DMS53 (cell line): ENCODE measurements at regions not wholly inside any gene's neighbourhood (a gene's known extent, or its start where the extent isn't known, plus 50 kb on each side); places are given as distances from the start of the nearest gene placed in this dataset.
A peak's percentile ranks its signal among the peaks of the same experiment; 100 is the strongest.

Experiments used
- DNase-seq: peaks from one replicate; lab custom pipeline; 2025; lab: John Stamatoyannopoulos, UW

DNA sequence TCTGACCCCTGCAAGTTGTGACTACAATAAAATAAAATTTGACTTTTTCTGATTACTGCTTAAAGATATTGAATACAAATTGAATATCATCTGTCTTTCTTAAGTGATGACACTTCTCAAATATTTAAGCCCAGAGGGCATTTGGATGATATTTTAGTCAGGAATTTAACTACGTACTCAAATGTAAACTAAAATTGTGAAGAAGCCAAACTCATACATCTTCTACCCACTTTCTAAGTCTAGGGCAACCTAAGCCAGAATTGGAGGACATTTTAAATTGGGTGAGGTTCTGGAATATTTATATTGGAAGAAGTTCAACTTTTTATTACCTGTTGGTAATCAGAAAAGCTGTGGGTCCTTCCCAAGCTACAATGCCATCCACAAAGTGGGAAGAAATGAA, 149.1 kb upstream of the WDR11 start:
- DNase-seq, result no peak

DNA sequence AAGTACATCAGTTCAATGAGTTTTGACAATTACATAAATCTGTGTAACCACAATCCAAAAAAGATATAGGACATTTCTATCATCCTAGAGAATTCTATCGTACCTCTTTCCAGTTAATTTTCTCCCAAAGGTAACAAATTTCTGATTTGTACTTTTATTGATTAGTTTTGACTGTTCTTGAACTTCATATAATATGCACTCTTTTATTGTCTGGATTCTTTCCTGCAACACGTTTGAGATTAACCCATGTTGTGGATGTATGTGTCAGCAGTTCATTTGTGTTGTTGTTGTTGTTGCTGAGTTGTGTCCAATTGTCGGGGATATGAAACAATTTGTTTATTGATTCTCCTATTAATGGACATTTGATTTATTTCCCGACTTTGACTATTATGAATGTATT, 145.9 kb upstream of the WDR11 start:
- no peak for DNase-seq

DNA sequence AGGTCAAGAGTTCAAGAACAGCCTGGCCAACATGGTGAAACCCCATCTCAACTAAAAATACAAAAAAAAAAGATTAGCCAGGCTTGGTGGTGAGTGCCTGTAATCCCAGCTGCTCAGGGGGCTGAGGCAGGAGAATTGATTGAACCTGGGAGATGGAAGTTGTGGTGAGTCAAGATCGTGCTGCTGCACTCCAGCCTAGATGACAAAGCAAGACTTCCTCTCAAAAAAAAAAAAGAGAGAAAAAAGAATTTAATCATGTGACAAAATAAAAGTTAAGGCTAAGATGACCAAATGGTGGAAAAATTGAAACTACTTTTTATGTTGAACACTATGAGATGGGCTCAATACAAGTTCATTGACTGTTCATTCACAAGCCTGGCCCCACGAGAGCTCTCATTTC, 141.1 kb upstream of the WDR11 start:
- DNase-seq, result no peak

DNA sequence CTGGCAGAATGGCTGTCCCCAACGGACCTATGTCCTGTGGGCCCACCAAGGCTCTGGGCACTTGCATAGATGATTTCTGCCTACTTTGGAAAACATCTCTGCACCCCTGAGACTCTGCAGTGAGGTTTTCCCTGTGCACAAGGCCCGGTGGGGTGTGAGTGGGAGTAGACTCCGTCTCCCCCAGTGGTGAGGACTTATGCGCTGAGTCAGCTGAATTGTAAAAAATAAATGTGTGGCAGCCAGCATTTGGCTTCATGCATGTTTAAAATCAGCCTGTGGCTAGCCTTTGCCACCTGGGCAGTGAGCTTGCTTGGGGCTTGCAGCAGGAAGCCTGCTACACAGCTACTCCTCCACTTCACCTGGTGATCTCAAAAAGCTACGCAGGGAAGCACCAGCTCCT, 139.3 kb upstream of the WDR11 start:
- DNase-seq, result no peak

DNA sequence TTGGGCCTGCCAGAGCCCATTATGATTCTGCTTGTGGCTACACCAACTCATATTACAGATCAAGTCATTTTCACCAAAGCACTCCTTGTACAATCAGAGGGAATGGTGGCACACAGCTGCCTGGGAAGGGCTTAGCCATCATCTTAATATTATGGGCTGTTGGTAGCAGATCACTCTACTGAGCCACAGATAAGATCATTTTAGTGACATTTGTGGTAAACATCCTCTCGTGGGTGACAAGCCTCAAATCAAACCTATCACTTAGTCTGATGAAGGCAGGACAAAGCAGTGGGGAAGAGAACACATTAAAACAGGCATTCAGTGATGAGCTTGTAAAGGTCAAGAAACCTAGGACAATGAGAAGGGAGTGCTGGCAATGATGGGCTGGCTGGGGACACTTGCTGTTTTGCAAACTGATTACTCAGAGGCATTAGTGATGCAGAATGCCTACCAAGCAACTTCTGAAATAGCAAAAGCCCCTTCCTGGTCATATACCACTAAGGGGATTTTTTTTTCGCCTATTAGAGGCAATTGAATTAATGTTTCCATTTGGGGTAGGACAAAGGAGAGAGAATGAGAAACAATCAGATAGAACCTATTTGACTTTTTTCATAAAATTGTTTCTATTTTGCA, 137.5 kb upstream of the WDR11 start:
- DNase-seq, result no peak

DNA sequence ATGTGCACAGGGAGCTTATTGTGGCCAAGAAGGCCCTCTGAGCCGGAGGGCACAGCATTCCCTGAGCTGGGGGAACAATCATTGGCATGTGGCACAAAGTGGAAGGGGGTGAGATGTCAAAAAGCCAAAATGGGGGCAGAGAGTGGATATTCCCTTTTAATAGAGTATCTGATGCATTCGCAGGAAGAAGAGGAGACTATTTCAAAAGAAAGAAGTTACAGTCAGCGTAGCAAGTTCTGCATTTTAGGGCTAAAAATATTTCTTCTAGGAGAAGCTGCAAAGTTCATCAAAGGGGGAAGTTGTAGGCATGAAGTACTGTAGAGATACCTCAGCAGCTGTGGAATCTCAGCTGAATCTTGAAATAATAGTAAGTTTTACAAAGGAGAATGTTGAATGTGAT, 136.0 kb upstream of the WDR11 start:
- DNase-seq, result no peak

DNA sequence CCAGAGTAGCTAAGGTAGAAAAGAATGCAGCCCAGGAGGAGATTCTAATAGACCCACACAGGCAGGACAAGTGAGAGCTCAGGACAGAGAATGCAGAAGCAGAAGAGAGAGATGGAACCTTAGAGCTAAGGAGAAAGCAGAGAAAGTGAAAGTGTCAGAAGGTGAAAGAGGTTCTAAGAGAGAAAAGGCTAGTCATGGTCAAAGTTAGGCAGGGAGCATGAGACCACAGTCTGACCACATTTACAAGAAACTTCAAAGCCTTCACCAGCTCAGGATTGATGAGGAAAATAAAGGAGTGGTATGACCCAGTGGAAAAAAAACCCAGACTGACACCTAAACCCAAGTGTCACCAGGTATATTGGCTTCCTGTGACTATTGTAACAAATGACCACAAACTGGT, 131.8 kb upstream of the WDR11 start:
- no peak for DNase-seq

DNA sequence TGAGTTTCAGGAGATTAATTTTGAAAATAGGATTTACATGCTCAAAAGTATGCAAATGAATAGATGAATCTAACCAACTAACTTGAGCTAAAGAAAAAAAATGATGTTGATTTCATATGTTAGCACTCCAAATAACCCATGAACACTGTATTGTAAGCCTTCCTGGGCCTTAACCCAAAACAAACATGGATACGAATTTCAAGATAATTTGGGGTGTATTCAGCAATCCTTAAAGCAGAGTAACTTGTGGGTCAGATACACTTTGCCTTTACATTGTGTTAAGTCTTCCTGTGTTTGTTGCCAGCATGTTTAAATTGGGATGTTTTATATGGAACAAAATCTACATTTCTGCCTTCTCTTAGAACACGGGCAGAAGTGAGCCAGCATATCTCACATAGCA, 124.2 kb upstream of the WDR11 start:
- no peak for DNase-seq

DNA sequence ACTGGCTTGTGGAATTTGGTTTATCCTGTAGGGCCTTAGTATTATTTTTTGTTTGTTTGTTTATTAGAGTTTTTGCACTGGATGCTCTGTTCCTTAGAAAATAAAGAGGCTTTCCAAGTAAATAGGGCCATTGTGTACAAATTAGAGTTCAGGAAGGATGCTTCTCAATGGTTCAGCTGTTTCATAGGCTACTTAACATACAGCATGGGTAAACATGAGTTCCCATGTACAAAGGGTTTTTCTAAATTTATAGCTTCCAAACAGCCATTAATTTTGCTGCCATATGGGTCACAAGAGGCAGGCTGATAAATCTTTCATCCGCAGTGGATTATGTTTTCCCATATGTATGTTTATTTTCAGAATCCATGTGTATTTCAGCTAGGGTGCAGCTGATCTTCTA, 121.6 kb upstream of the WDR11 start:
- DNase-seq, result no peak

DNA sequence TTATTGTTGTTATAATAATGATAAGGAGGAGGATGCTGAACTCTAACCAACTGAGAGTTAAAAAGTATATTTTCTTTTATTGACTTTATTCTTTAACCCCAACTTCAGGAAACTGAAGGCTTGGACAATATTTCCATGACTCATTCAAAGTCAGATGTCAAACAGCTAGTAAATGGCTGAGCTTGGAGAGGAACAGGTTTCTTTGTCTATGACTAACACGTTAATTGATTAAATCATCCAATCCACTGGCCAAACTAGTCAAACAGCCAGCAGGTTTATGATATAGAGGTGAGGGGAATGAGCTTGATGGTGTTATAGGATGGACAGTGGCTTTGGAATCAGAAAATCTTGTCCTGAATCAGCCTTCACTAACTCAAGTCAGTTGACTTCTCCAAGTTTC, 119.1 kb upstream of the WDR11 start:
- DNase-seq, result peak; percentile 18

DNA sequence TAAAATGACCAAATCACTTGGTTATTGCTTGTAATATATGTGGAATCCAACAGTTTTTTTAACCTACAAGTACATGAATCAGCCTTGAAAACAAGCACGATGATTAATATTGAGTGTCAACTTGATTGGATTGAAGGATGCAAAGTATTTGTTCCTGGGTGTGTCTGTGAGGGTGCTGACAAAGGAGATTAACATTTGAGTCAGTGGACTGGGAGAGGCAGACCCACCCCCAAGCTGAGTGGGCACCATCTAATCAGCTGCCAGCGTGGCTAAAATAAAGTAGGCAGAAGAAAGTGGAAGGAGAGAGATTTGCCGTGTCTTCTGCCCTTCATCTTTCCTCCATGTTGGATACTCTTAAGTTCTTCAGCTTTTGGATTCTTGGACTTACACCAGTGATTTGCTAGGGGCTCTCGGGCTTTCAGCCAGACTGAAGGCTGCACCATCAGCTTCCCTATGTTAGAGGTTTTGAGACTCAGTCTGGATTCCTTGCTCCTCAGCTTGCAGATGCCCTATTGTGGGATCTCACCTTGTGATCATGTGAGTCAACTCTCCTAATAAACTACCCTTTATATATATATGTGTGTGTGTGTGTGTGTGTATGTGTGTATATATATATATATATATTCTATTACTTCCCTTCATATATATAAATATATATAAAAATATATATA, 118.4 kb upstream of the WDR11 start:
- DNase-seq, result peak; percentile 8

DNA sequence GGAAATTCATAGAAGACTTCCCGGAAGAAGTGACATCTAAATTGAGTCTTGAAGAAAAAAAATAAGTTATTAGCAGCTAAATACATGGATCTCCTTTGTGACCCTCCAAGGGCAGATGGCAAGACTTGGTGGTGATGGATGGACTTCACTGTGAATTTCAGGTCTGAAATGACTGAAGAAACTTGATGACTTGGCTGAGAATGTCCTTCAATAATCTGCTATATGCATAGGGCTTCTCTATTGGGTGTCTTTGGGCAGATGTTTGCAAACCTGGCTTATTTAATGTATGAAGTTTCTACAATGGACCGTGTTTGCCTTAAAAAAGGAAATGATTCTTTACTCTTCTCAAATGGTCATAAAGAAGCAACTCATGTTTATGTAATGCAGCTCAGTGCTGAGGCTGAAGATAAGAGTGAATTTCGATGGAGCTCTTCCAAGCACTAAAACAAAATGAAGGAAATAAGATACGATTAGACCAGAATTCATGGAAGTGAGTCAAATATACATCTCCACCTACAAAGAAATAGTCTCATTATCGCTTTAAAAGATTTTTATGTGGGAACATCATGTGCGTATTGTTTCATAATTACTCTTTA, 116.6 kb upstream of the WDR11 start:
- no peak for DNase-seq

DNA sequence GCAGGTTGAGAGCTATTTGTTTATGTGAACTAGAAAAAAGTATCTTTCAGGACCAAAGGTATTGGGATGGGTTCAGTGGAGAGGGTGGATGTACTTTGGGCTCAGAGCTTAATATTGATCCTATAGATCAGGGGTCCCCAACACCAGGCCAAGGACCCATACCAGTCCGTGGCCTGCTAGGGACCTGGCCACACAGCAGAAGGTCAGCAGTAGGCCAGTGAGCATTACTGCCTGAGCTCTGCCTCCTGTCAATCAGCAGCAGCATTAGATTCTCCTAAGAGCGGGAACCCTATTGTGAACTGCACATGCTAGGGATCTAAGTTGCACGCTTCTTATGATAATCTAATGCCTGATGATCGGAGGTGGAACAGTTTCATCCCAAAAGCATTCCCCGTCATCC, 115.8 kb upstream of the WDR11 start:
- no peak for DNase-seq

DNA sequence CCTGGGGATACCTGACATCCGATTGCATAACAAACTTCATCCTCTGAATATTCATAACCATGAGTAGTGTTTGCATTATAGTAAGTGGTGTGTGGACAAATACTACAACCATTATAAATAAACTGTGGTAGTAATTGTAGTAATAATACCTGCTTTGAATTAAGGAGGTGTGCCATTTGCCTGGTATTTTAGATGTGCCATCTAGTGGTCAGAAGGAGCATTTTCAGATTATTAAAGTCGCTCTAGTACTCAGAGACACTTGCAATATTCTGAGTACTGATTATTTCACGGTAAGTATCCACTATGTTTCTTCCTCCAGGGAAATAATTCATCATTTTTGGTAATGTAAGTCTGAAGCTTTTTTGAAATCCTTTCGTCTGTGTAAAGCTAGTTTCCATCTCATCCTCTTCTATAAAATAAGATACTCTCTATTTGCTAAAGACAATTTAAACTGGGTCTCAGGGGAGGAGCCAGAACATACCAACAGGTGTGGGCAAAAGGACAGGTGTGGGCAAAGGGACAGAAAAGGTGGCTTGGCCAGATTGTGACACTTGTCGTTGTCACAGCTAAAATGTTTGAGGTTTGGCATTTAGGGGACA, 115.3 kb upstream of the WDR11 start:
- peak; percentile 56 for DNase-seq

DNA sequence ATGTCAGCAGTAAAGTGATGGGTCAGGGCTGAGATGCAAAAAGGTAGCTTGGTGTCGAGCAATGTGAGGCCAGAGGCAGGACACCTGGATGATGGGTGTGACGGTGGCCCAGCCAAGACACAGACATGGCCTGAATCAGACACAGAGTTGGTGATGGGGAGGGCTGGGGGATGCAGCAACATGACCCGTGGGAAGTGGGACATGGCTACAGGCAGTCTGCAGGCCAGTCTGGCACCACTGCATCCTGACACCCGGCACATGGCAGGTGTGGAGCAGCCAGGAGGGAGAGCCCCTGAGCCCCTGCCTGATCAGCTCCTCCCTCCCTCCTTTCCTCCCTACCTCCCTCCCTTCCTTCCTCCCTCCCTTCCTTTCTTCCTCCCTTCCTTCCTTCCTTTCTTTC, 114.8 kb upstream of the WDR11 start:
- no peak for DNase-seq

DNA sequence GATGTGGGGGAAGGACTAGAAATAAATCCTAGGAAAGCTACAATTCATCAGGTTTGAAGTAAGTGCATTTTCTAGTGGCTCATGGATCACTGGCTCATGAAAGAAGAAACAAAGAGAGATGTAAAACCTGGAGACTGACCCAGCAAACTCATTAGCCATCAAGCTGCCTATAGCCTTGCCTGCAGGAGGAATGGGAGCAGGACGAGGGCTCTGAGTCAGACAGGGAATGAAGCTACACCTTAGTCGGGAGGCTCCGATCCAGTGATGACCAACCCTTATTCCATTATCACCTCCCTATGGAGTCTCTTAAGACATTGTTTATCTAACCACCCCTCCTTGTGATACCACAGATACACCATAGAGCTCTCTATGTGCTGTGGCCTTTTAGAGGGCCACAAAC, 112.5 kb upstream of the WDR11 start:
- no peak for DNase-seq

DNA sequence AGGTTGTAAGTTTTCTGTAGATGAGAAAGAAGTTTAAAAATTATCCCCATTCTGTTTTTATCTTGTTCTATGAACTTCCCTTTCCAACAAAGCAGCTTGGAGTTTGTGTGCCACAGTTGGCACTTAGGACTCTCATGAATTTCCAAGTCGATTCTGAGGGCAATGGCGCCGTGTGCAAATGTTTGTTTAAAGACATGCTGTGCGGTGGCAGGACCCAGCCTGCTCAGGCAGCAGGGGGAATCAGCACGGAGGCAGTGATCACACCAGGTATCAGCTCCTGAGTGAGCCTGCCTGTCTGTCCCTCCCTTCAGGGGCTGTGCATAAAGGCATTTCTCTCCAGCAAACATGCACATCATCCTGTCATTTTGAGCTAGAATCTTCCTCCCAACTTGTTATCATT, 109.8 kb upstream of the WDR11 start:
- peak; percentile 7 for DNase-seq

DNA sequence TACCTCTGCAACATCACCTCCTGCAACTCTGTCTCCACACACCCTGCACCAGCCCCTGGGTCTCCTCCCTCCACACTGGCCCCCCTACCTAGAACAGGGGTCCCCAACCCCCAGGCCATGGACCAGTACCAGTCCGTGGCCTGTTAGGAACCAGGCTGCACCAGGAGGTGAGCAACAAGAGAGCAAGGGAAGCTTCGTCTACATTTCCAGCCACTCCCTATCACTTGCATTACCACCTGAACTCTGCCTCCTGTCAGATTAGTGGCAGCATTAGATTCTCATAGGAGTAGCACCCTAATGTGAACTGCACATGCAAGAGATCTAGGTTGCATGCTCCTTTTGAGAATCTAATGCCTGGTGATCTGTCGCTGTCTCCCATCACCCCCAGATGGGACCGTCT, 108.8 kb upstream of the WDR11 start:
- no peak for DNase-seq

DNA sequence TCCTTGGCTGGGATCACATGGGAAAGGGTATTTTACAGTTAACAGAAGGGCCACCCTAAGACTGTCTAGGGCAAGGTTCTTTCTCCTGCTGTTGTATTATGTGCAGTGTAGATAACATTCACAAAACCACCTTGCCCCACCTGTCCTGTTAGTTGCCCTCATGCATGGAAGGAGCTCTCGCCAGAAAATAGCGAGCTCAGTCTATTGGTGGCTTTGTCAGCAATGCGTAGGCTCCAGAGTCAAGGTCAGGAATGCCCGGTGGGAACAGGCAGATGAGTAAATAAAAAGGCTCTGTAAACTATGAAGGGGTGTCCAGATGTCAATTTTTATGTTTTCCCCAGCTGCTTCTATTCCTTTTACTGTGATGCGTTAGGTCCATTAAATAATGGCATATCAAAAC, 107.1 kb upstream of the WDR11 start:
- DNase-seq, result no peak

DNA sequence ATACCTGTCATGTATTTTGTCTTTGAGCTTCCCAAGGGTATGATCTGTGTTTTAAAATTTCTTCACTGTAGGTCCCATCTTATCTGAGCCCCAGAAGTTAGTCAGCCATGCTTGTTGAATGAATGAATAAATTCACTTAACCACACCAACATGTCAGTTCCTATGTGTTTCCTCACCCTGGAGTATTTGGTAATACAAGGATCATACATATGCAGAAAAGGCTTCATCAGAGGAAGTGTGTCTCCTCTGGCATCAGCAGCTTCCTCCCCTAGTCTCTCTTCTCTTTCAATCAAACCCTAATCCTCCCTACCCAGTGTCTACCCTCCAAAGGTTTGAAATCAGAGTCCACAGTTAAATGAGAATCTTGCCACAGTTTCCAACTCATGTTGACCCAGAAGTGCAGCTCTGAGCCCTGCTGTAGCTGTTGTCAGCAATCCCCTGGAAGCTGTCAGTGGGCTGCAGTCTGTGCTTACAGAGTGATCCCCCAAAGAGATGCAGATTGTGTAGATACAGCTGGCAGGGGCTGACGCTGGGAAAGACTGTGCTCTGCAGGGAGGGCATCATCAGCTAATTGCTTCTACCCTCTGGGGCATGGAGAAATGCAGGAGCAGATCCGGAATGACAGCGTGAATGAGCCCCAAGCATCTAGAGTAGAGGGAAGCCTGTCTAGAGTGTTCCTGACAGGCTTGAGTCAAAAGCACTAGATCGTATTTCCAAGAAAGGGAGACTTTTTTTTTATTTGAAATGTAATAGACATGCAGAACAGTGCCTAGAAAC, 105.0 kb upstream of the WDR11 start:
- DNase-seq, result no peak

DNA sequence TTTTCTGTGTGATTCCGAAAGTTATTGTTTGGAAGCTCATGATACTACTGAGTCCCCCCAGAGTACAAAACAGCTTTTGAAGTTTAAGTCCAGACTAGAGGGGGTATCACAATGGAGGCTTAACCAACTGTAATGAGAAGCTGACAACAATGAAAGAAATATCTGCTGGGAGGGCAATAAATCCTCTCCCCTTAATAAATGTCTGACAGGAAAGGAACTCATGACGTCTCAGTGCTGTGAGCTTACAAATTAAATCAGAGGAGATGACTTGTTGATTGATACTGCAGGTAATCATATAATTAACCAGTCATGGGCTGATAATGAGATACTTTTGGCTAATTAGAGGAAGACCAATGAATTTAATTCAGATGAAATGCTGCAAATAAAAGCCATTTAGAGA, 102.6 kb upstream of the WDR11 start:
- no peak for DNase-seq

DNA sequence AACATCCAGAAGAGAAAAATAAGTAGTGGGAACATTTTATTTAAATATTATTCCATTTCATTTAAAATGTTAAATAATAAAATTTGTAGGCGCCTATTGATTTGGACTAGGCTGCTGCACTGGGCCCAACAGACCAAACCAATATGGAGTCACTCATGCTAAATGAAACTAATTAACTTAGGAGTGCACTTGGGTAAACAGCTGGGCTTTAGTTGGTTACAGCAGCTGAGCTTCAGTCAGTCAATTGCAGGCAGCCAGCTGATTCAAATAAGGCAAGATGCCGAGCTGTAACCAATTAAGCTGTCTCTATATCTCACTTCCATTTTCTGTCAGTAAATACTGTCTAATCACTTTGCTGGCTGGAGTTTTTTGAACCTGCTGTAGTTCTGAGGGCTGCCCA, 102.1 kb upstream of the WDR11 start:
- DNase-seq, result no peak
